ENCODE measurements at regions not wholly inside any gene's neighbourhood (a gene's known extent, or its start where the extent isn't known, plus 50 kb on each side); places are given as distances from the start of the nearest gene placed in this dataset.

GRCh38 chr1:22268327-22268726 lies 125.4 kb upstream of the WNT4 start:
- TF ChIP-seq GTF2F1 (IDR thresholded peaks at IDR 0.05; ENCODE audit: borderline replicate concordance, low read depth, low read length) (no peak), POLR2A (IDR thresholded peaks at IDR 0.05; ENCODE audit: control extremely low read depth in 1 of 2, low read depth in 2 of 2, low read length in 2 of 2) (no peak), POLR2AphosphoS5 (IDR thresholded peaks at IDR 0.05; ENCODE audit: low read depth, low read length) (no peak), SP1 (IDR thresholded peaks at IDR 0.05; ENCODE audit: low read depth, low read length) (no peak), YY1 (IDR thresholded peaks at IDR 0.05; ENCODE audit: low read depth, low read length) (no peak), CHD2 (IDR thresholded peaks at IDR 0.05; ENCODE audit: low read length) (no peak), SIX5 (IDR thresholded peaks at IDR 0.05; ENCODE audit: low read depth, low read length) (no peak)

Data from H1 (cell line).